Liver (tissue), 3 donors: ENCODE measurements at regions not wholly inside any gene's neighbourhood (a gene's known extent, or its start where the extent isn't known, plus 50 kb on each side); places are given as distances from the start of the nearest gene placed in this dataset.

ENCODE experiments used
- FOXA1 ChIP-seq: IDR thresholded peaks from 2 replicates; pipeline ENCODE4 v1.6.1; 2016; ENCODE audit warnings: antibody characterized with exemption
- GABPA ChIP-seq, 2 donors: IDR thresholded peaks in 1 of 2; conservative IDR thresholded peaks in 1 of 2; 2 replicates each; pipeline ENCODE4 v1.6.1; 2016; ENCODE audit warnings: antibody characterized with exemption in 2 of 2, mild to moderate bottlenecking in 1 of 2, moderate library complexity in 1 of 2
- JUND ChIP-seq, 2 donors: IDR thresholded peaks; 2 replicates each; pipeline ENCODE4 v1.6.1; 2016; ENCODE audit warnings: antibody characterized with exemption in 2 of 2
- RAD21 ChIP-seq, 2 donors: IDR thresholded peaks; 2 replicates each; pipeline ENCODE4 v1.6.1; 2016; ENCODE audit warnings: antibody characterized with exemption in 2 of 2, mild to moderate bottlenecking in 2 of 2
- SP1 ChIP-seq: IDR thresholded peaks from 2 replicates; pipeline ENCODE4 v1.6.1; 2018; ENCODE audit warnings: antibody characterized with exemption, mild to moderate bottlenecking
- TAF1 ChIP-seq: conservative IDR thresholded peaks from 2 replicates; pipeline ENCODE4 v1.6.1; 2016; ENCODE audit warnings: antibody characterized with exemption, mild to moderate bottlenecking
- YY1 ChIP-seq: IDR thresholded peaks from 2 replicates; pipeline ENCODE4 v1.6.1; 2016; ENCODE audit warnings: antibody characterized with exemption, mild to moderate bottlenecking
- TF ChIP-seq, protein P1 (sequence below): fragments of 150-350 bp; IDR thresholded peaks from 2 replicates; pipeline ENCODE4 v1.5.1; 2017; ENCODE audit warnings: improper control_type of control experiment, low read depth, low read length; ENCODE audit not compliant: missing input control
- TF ChIP-seq, protein P2 (sequence below): IDR thresholded peaks from 2 replicates; pipeline ENCODE4 v1.6.1; 2016; ENCODE audit warnings: antibody characterized with exemption, mild to moderate bottlenecking
- TF ChIP-seq, protein P3 (sequence below): IDR thresholded peaks from 2 replicates; pipeline ENCODE4 v1.6.1; 2016; ENCODE audit warnings: antibody characterized with exemption
- donor health status: healthy.
- donor health status: healthy.

DNA sequence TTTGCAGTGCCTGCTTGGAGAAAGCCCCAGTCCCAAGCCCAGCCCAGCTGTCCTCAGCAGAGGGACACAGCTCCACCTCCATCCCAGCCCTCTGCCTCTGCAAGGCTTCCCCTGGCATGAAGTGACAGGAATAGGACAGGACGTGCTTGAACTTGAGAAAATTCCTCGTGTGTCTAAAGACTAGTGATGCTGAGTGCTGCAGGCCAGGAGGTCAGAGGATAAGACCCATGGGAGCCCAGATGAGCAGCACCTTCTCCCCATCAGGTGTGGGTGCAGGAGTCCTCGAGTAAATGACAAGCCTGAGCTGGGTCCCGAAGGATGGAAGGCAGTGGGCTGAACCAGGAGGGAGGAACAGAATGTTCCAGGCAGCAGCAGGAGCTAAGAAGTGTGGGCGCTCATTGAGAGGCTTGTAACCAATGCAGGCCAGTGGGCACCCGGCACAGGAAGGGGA is 67.8 kb upstream of the UXS1 start:
- TF ChIP-seq, protein P1, sequence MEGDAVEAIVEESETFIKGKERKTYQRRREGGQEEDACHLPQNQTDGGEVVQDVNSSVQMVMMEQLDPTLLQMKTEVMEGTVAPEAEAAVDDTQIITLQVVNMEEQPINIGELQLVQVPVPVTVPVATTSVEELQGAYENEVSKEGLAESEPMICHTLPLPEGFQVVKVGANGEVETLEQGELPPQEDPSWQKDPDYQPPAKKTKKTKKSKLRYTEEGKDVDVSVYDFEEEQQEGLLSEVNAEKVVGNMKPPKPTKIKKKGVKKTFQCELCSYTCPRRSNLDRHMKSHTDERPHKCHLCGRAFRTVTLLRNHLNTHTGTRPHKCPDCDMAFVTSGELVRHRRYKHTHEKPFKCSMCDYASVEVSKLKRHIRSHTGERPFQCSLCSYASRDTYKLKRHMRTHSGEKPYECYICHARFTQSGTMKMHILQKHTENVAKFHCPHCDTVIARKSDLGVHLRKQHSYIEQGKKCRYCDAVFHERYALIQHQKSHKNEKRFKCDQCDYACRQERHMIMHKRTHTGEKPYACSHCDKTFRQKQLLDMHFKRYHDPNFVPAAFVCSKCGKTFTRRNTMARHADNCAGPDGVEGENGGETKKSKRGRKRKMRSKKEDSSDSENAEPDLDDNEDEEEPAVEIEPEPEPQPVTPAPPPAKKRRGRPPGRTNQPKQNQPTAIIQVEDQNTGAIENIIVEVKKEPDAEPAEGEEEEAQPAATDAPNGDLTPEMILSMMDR, result no peak
- TF ChIP-seq JUND (IDR thresholded peaks at IDR 0.05), result no peak
- no peak for TF ChIP-seq RAD21 (IDR thresholded peaks at IDR 0.05)
- TF ChIP-seq, protein P2, sequence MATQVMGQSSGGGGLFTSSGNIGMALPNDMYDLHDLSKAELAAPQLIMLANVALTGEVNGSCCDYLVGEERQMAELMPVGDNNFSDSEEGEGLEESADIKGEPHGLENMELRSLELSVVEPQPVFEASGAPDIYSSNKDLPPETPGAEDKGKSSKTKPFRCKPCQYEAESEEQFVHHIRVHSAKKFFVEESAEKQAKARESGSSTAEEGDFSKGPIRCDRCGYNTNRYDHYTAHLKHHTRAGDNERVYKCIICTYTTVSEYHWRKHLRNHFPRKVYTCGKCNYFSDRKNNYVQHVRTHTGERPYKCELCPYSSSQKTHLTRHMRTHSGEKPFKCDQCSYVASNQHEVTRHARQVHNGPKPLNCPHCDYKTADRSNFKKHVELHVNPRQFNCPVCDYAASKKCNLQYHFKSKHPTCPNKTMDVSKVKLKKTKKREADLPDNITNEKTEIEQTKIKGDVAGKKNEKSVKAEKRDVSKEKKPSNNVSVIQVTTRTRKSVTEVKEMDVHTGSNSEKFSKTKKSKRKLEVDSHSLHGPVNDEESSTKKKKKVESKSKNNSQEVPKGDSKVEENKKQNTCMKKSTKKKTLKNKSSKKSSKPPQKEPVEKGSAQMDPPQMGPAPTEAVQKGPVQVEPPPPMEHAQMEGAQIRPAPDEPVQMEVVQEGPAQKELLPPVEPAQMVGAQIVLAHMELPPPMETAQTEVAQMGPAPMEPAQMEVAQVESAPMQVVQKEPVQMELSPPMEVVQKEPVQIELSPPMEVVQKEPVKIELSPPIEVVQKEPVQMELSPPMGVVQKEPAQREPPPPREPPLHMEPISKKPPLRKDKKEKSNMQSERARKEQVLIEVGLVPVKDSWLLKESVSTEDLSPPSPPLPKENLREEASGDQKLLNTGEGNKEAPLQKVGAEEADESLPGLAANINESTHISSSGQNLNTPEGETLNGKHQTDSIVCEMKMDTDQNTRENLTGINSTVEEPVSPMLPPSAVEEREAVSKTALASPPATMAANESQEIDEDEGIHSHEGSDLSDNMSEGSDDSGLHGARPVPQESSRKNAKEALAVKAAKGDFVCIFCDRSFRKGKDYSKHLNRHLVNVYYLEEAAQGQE, result no peak
- no peak for TF ChIP-seq TAF1
- TF ChIP-seq, protein P3, sequence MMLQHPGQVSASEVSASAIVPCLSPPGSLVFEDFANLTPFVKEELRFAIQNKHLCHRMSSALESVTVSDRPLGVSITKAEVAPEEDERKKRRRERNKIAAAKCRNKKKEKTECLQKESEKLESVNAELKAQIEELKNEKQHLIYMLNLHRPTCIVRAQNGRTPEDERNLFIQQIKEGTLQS, result no peak
- no peak for TF ChIP-seq GABPA (IDR thresholded peaks at IDR 0.05 in 1 of 2, conservative IDR thresholded peaks at IDR 0.05 in 1 of 2)
- TF ChIP-seq SP1, result no peak
- TF ChIP-seq FOXA1, result no peak
- no peak for TF ChIP-seq YY1
